ACC112 (cell line): ENCODE measurements at regions not wholly inside any gene's neighbourhood (a gene's known extent, or its start where the extent isn't known, plus 50 kb on each side); places are given as distances from the start of the nearest gene placed in this dataset.

Experiments used
- H2AFZ ChIP-seq: fragments of 200-600 bp; sonication (generic); one replicate; pipeline ENCODE4 v1.6.0; 2017; ENCODE audit warnings: antibody characterized with exemption, low read length; ENCODE audit not compliant: unreplicated experiment
- H3K27ac ChIP-seq: fragments of 200-600 bp; sonication (generic); 2 replicates; pipeline ENCODE4 v1.5.1; 2014; ENCODE audit warnings: low read depth, mild to moderate bottlenecking, antibody characterized with exemption, low read length, moderate library complexity
- H3K27me3 ChIP-seq: fragments of 200-600 bp; sonication (generic); 2 replicates; pipeline ENCODE4 v1.6.1; 2014; ENCODE audit warnings: mild to moderate bottlenecking, antibody characterized with exemption, low read length, moderate library complexity, mixed read lengths; ENCODE audit not compliant: insufficient read depth
- H3K36me3 ChIP-seq: fragments of 200-600 bp; sonication (generic); 2 replicates; pipeline ENCODE4 v1.6.1; 2016; ENCODE audit warnings: mild to moderate bottlenecking, antibody characterized with exemption, low read length, moderate library complexity, mixed read lengths; ENCODE audit not compliant: insufficient read depth
- H3K4me1 ChIP-seq: fragments of 200-600 bp; sonication (generic); one replicate; pipeline ENCODE4 v1.6.1; 2016; ENCODE audit warnings: low read length, mixed read lengths; ENCODE audit not compliant: insufficient read depth, unreplicated experiment, control insufficient read depth
- H3K4me3 ChIP-seq: fragments of 200-600 bp; sonication (generic); 2 replicates; pipeline ENCODE4 v1.5.1; 2014; ENCODE audit warnings: mild to moderate bottlenecking, low read depth, low read length
- H3K79me2 ChIP-seq: fragments of 200-600 bp; sonication (generic); one replicate; pipeline ENCODE4 v1.6.0; 2016; ENCODE audit warnings: low read length; ENCODE audit not compliant: control insufficient read depth, unreplicated experiment, insufficient read depth

GRCh38 chr7:125648543-125648942 is 718.9 kb upstream of the POT1 start:
- Histone ChIP-seq H3K27ac (no peak overlapping the region), H3K4me3 (no peak overlapping the region), H3K27me3 (no peaks in the 10 kb centered on the region), H3K79me2 (no peaks in the 10 kb centered on the region), H2AFZ (no peak overlapping the region), H3K36me3 (no peaks in the 10 kb centered on the region), H3K4me1 (no peaks in the 10 kb centered on the region)

- Histone ChIP-seq H3K27me3 (no peaks in the 10 kb centered on the region), H3K79me2 (no peaks in the 10 kb centered on the region), H3K4me3 (no peak overlapping the region), H3K36me3 (no peaks in the 10 kb centered on the region), H3K4me1 (no peaks in the 10 kb centered on the region), H3K27ac (no peak overlapping the region), H2AFZ (no peak overlapping the region)
Measured at GRCh38 chr7:125645770-125646169, 716.1 kb upstream of the POT1 start.

GRCh38 chr7:125644109-125644508 is 714.5 kb upstream of the POT1 start:
- no peaks in the 10 kb centered on the region for H3K36me3 ChIP-seq
- no peak overlapping the region for H2AFZ ChIP-seq
- no peaks in the 10 kb centered on the region for H3K79me2 ChIP-seq

GRCh38 chr7:125643302-125643701 is 713.7 kb upstream of the POT1 start:
- H2AFZ ChIP-seq: no peak overlapping the region
- H3K27ac ChIP-seq: no peak overlapping the region
- H3K79me2 ChIP-seq: no peaks in the 10 kb centered on the region
- no peaks in the 10 kb centered on the region for H3K27me3 ChIP-seq
- no peak overlapping the region for H3K4me3 ChIP-seq
- H3K4me1 ChIP-seq: no peaks in the 10 kb centered on the region
- H3K36me3 ChIP-seq: no peaks in the 10 kb centered on the region

More at GRCh38 chr7:125644109-125644508, 714.5 kb upstream of the POT1 start:
- Histone ChIP-seq H3K27ac (no peak overlapping the region), H3K4me1 (no peaks in the 10 kb centered on the region), H3K4me3 (no peak overlapping the region), H3K27me3 (no peaks in the 10 kb centered on the region)

GRCh38 chr7:125641884-125642283 is 712.3 kb upstream of the POT1 start:
- H2AFZ ChIP-seq: no peak overlapping the region
- H3K36me3 ChIP-seq: no peaks in the 10 kb centered on the region
- H3K27ac ChIP-seq: no peak overlapping the region
- no peaks in the 10 kb centered on the region for H3K27me3 ChIP-seq
- H3K4me3 ChIP-seq: no peak overlapping the region
- no peaks in the 10 kb centered on the region for H3K4me1 ChIP-seq
- no peaks in the 10 kb centered on the region for H3K79me2 ChIP-seq

GRCh38 chr7:125636320-125636962 is 706.8 kb upstream of the POT1 start:
- no peaks in the 10 kb centered on the region for H3K79me2 ChIP-seq
- no peak overlapping the region for H2AFZ ChIP-seq
- H3K27me3 ChIP-seq: no peaks in the 10 kb centered on the region
- H3K27ac ChIP-seq: no peak overlapping the region
- no peaks in the 10 kb centered on the region for H3K36me3 ChIP-seq
- H3K4me1 ChIP-seq: no peaks in the 10 kb centered on the region
- no peak overlapping the region for H3K4me3 ChIP-seq

GRCh38 chr7:125618516-125618915 is 688.9 kb upstream of the POT1 start:
- no peak overlapping the region for H3K27ac ChIP-seq
- H3K4me3 ChIP-seq: no peak overlapping the region
- H2AFZ ChIP-seq: no peak overlapping the region
- H3K4me1 ChIP-seq: no peaks in the 10 kb centered on the region
- no peaks in the 10 kb centered on the region for H3K27me3 ChIP-seq
- H3K79me2 ChIP-seq: no peaks in the 10 kb centered on the region
- no peaks in the 10 kb centered on the region for H3K36me3 ChIP-seq

- Histone ChIP-seq H3K36me3 (no peaks in the 10 kb centered on the region), H3K79me2 (no peaks in the 10 kb centered on the region), H3K4me3 (no peak overlapping the region), H3K27ac (no peak overlapping the region), H3K4me1 (no peaks in the 10 kb centered on the region), H2AFZ (no peak overlapping the region), H3K27me3 (no peaks in the 10 kb centered on the region)
Measured at GRCh38 chr7:125611582-125611981, 682.0 kb upstream of the POT1 start.

GRCh38 chr7:125606671-125607070 is 677.0 kb upstream of the POT1 start:
- Histone ChIP-seq H2AFZ (no peak overlapping the region), H3K27ac (no peak overlapping the region), H3K4me3 (no peak overlapping the region), H3K79me2 (no peaks in the 10 kb centered on the region), H3K36me3 (no peaks in the 10 kb centered on the region), H3K27me3 (no peaks in the 10 kb centered on the region), H3K4me1 (no peaks in the 10 kb centered on the region)

- Histone ChIP-seq H3K36me3 (no peaks in the 10 kb centered on the region), H3K27me3 (no peaks in the 10 kb centered on the region), H3K4me3 (no peak overlapping the region), H3K4me1 (no peaks in the 10 kb centered on the region), H2AFZ (no peak overlapping the region), H3K27ac (no peak overlapping the region), H3K79me2 (no peaks in the 10 kb centered on the region)
Measured at GRCh38 chr7:125605241-125605640, 675.6 kb upstream of the POT1 start.

- Histone ChIP-seq H3K4me1 (no peaks in the 10 kb centered on the region), H3K4me3 (no peak overlapping the region), H3K79me2 (no peaks in the 10 kb centered on the region), H2AFZ (no peak overlapping the region), H3K27me3 (no peaks in the 10 kb centered on the region), H3K27ac (no peak overlapping the region), H3K36me3 (no peaks in the 10 kb centered on the region)
Measured at GRCh38 chr7:125602441-125602840, 672.8 kb upstream of the POT1 start.
